NCI-H510A treated with DMSO at 0.1 percent for 48 hours (cell line): ENCODE measurements at regions not wholly inside any gene's neighbourhood (a gene's known extent, or its start where the extent isn't known, plus 50 kb on each side); places are given as distances from the start of the nearest gene placed in this dataset.

Experiments
- DNase-seq: peaks from one replicate; lab custom pipeline; 2025; lab: John Stamatoyannopoulos, UW

GRCh38 chr1:185578293-185578692 lies 155.9 kb upstream of the HMCN1 start:
- DNase-seq = no peak

GRCh38 chr1:185574139-185574875 lies 159.9 kb upstream of the HMCN1 start:
- no peak for DNase-seq

DNA sequence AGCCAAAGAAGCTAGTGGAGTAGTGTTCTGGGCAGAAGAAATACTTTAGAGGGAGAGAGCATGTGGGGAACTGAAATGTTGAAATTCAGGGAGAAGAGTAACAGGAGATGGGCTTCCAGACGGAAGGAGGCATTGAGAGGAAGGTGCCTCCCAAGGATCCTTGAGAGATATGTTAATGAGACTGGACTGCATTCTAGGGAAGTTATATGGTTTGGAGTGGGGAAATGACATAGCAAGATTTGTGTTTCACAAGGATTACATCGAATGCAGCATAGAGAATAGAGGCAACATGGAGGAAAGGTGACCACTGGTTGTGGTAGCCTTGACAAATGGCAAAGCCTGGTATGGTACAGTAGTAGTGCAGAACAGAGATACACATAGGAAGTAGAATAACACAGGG lies 160.5 kb upstream of the HMCN1 start:
- no peak for DNase-seq

DNA sequence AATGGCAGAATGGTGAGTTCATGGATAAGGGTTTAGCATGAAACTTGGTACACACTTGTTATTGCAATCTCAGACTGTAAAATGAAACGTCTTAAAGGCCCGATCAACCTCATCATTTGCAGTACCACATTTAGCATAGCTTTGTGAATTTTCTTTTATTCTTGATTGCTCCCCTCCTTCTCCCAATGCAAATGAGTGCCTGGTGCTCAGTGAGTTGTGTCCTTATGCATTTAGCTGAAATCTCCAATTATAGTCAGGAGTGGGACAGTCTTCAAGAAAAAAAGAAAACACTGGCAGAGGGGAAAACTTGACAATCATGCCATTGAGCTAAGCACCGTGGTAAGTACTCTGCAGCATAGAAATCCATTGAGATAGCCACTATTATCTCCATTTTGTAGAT lies 161.0 kb upstream of the HMCN1 start:
- DNase-seq = no peak

DNA sequence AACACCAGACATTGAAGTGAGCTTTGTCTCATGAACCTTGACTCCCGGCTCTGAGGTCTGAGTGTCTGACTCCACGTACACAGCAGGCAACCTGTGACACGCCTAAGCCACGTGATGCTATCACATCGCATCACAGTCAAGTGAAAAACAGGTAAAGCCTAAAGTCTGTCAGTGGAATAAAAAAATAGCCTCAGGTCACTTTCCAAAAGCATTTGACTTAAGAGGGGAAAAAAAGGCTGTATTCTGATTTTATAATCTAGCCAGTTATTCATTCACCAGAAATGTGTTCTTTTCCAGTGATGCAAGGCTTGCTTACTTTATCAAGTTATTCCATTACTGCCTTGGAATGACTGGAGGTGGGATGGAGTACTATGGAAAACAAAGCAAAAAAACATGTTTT lies 163.2 kb upstream of the HMCN1 start:
- no peak for DNase-seq

DNA sequence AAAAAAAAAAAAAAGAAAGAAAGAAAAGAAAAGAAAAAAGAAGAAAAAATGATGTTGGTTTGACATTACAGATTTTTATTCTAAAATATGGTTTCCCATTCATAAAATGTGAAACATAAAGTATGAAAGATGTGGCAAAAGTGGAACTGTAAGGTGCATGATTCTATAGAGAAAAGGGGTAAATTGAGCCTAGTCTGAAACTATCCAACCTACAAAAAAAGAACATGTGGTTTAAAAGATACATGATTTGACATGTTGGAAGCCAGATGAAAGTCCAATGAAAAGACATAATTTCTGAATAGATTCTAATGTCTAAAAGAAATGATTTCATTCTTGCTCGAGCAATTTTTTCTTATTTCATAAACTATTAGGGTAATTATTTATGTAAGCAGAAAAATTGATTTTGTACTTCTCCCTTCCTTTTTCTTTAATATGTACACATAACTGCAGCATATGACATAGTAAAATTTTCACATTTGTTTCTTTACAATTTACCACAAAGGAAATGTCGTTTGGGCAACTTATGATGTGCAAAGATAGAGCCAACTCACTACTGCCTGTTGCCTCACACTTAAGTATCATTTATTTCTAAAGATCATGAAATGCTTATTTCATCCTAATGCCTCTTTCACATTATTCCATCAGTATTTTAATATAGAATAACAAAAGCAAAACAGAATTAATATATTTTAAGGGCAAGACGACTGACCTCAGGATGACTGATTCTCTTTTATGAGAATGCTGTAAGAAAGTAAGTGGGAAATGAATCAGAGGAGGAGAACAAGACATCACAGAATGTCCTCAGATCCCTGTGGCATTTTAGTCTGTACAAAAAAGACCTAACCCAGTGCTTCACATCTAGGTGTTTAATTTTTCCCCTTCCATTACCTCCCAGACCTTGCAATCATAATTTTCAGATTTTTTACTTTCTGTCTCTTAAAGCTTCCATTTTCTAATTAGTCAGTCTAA lies 165.8 kb upstream of the HMCN1 start:
- no peak for DNase-seq

- DNase-seq = no peak
Measured at GRCh38 chr1:185567440-185567839, 166.8 kb upstream of the HMCN1 start.

DNA sequence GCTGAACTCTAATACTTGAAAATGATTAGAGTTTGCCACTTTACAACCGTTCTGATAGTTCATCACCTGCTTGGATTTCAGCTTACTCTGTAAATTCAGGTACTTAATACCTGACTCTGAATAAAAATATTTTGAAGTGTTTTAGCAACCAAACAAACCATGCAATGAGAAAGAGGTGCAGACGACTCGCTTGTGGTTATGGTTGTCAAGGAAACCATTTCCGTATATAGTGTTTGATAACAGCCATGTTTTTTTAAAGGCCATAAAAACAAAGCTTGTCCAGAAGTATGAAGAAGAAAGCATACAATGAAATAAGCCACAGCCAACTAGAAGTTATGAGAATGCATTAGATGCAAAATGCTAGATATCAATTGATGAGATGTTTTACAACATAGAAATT lies 167.2 kb upstream of the HMCN1 start:
- DNase-seq = peak; percentile 94

- DNase-seq = peak; percentile 58
Measured at GRCh38 chr1:185565302-185565701, 168.9 kb upstream of the HMCN1 start.

DNA sequence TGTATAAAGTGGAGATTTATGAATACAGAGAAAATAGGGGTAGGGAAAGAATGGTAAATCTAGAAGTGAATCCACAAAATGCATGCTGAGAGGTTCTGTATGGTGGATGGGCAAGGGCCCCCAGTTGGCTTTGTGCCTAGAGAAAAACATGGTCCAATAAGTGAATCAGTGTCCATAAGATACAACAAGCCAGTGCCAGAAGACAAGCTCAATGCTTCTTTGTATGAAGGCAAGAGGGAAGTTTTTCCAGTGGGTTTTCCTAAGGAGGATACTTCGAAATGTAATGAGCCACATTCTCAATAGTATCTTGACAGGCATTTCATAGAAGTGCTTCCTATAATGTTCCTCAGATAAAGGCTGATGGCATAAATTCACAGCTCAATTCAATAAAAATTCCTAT lies 169.4 kb upstream of the HMCN1 start:
- DNase-seq = no peak

- DNase-seq = no peak
Measured at GRCh38 chr1:185562461-185563359, 171.5 kb upstream of the HMCN1 start.

- no peak for DNase-seq
Measured at GRCh38 chr1:185561629-185562028, 172.6 kb upstream of the HMCN1 start.

- DNase-seq = no peak
Measured at GRCh38 chr1:185560760-185561159, 173.4 kb upstream of the HMCN1 start.

GRCh38 chr1:185559684-185560331 lies 174.4 kb upstream of the HMCN1 start:
- no peak for DNase-seq

DNA sequence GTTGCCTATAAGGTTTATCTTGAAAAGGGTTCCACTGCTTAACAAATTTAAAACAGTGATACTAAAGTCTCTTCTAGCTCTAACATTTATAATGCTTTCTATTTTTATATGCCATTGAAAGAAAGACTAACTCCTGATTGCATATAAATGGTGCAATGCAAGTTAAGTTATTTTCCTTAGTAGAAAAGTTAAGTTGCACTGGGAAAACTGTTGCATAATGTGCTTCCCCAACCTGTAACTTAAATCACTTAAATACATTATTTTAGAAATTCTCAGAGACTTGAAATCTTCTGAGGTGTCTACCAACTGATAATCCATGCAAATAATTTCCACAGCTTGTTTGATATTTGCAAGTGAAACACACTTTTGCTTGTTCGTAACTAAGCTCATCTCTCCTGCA lies 175.0 kb upstream of the HMCN1 start:
- DNase-seq = no peak

GRCh38 chr1:185556561-185556960 lies 177.6 kb upstream of the HMCN1 start:
- no peak for DNase-seq

- DNase-seq = no peak
Measured at GRCh38 chr1:185555743-185556142, 178.4 kb upstream of the HMCN1 start.

GRCh38 chr1:185551008-185551407 lies 183.2 kb upstream of the HMCN1 start:
- no peak for DNase-seq

DNA sequence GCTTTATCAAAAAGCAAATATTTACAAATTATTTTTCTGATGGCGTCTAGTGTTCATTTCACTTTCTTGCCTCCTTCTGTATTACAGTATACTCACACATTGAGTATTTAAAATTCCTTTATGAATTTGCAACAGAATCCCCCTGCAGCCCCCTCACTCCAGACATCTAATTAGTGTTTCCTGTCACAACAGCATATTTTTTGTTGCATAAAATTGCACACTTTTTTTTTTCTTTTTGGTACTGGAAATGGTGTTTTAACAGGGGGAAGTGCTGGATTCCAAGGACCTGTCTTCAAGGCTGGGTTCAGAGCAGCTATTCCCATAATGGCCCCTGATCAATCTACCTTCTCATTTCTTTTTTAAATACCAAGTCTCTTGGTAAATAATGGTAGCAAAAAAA lies 184.3 kb upstream of the HMCN1 start:
- no peak for DNase-seq

- DNase-seq = no peak
Measured at GRCh38 chr1:185546029-185546428, 188.2 kb upstream of the HMCN1 start.

GRCh38 chr1:185541871-185542301 lies 192.3 kb upstream of the HMCN1 start:
- no peak for DNase-seq

DNA sequence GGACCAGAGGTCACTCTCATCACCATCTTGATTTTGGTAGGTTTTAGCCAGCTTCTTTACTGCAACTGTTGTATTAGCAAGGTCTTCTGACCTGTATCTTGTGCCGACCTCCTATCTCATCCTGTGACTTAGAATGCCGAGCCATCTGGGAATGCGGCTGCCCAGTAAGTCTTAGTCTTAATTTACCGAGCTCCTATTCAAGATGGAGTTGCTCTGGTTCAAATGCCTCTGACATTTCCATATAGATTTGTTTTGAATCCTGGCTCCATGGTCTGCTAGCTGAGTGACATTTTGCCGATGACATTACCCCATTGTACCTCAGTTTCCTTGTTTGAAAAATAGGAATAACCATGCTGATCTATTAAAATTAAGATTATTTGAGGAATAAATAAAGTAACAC lies 193.9 kb upstream of the HMCN1 start:
- DNase-seq = no peak
